Adrenal gland (tissue), 9 donors: ENCODE measurements at regions not wholly inside any gene's neighbourhood (a gene's known extent, or its start where the extent isn't known, plus 50 kb on each side); places are given as distances from the start of the nearest gene placed in this dataset.
A peak's percentile ranks its signal among the peaks of the same experiment; 100 is the strongest.

Source experiments
- DNase-seq, 7 donors: peaks; one replicate each; pipeline ENCODE4 v3.0.0-alpha.2; 2019 to 2020
- H3K27ac ChIP-seq, 5 donors: fragments of 200-600 bp; sonication (generic) in 4 of 5; 1 replicate in 3 of 5; 2 replicates in 2 of 5; pipeline versions ENCODE4 v1.5.1 to v1.8.0; 2016 to 2020; ENCODE audit warnings: mild to moderate bottlenecking in 1 of 5
- H3K27me3 ChIP-seq: fragments of 200-600 bp; 2 replicates; pipeline ENCODE4 v1.8.0; 2021
- H3K36me3 ChIP-seq, 2 donors: fragments of 200-600 bp; replicated peaks in 1 of 2; 1 replicate in 1 of 2; 2 replicates in 1 of 2; pipeline versions ENCODE4 v1.5.1 to v1.8.0; 2018 to 2022
- H3K4me1 ChIP-seq, 2 donors: fragments of 200-600 bp; replicated peaks in 1 of 2; 1 replicate in 1 of 2; 2 replicates in 1 of 2; pipeline versions ENCODE4 v1.5.1 to v1.8.0; 2018 to 2021
- H3K4me3 ChIP-seq, 4 donors: fragments of 200-600 bp; sonication (generic) in 3 of 4; one replicate each; pipeline ENCODE4 v1.5.1; 2016 to 2018
- H3K9me3 ChIP-seq, 3 donors: fragments of 200-600 bp; sonication (generic) in 1 of 3; replicated peaks in 1 of 3; 1 replicate in 2 of 3; 2 replicates in 1 of 3; pipeline versions ENCODE4 v1.5.1 to v1.8.0; 2016 to 2021
- CTCF ChIP-seq, 6 experiments: fragments of 450-650 bp in 4 of 6; fragments of 200-600 bp in 2 of 6; sonication (generic) in 1 of 6; IDR thresholded peaks; 1 replicate in 5 of 6; 2 replicates in 1 of 6; pipeline versions ENCODE4 v1.5.1 to v1.8.0; 2016 to 2021; ENCODE audit warnings: antibody characterized with exemption in 6 of 6, mild to moderate bottlenecking in 2 of 6, moderate library complexity in 1 of 6
- POLR2A ChIP-seq, 2 donors: fragments of 450-650 bp; IDR thresholded peaks; one replicate each; pipeline ENCODE4 v1.6.1; 2017; ENCODE audit warnings: antibody characterized with exemption in 2 of 2, mild to moderate bottlenecking in 2 of 2, moderate library complexity in 1 of 2
- WGBS, 4 donors: extraction: QIAGEN DNeasy Blood & Tissue Kit in 2 of 4; methylation state at CpG; one replicate each; pipeline versions ENCODE4 v1.1.5 to v1.1.7; 2013 to 2017; 5-methylcytosine and 5-hydroxymethylcytosine counted together
- intact Hi-C, 2 donors: fragments of 100-400 bp; cut with DNase I; formaldehyde crosslinking; loops; one replicate each; pipeline versions ENCODE4 v1.14.1 to v1.15.0; 2022 to 2023
- donor health status: healthy with polysubstance abuse.
- donor health status: Bipolar disorder and iron deficiency.
- donor health status: DM: yes; HTN: yes; CAD: no.
- donor health status: DM: no; HTN: no; CAD: no.
- donor health status: DM: no; HTN: no; CAD: no.

GRCh38 chr13:59488436-59488835 lies 675.3 kb downstream of the DIAPH3 start:
- Histone ChIP-seq H3K9me3 (no peaks in the 10 kb centered on the region), H3K4me1 (no peaks in the 10 kb centered on the region), H3K36me3 (no peaks in the 10 kb centered on the region), H3K27me3 (no peaks in the 10 kb centered on the region), H3K4me3 (no peak overlapping the region), H3K27ac (no peak overlapping the region)
- intact Hi-C loops, result no loop called here
- no peak for DNase-seq
- WGBS, 4 donors, result 80 to 85% (median 84%) methylated on average over 2 of the region's 2 CpGs
- TF ChIP-seq POLR2A (IDR thresholded peaks at IDR 0.05), result no peak
- TF ChIP-seq CTCF (IDR thresholded peaks at IDR 0.05), result no peak

- Histone ChIP-seq H3K27me3 (no peaks in the 10 kb centered on the region), H3K27ac (no peak overlapping the region), H3K36me3 (no peaks in the 10 kb centered on the region), H3K4me1 (peaks cover 0 to 6% of the 10 kb centered on the region in 2 donors), H3K9me3 (no peaks in the 10 kb centered on the region), H3K4me3 (no peak overlapping the region)
- 83 to 95% (median 90%) methylated on average over 1 of the region's 1 CpG for WGBS, 4 donors
- intact Hi-C loops, result no loop called here
- DNase-seq, result no peak
- TF ChIP-seq CTCF (IDR thresholded peaks at IDR 0.05) (no peak), POLR2A (IDR thresholded peaks at IDR 0.05) (no peak)
Measured at GRCh38 chr13:59490651-59491050, 673.1 kb downstream of the DIAPH3 start.

GRCh38 chr13:59492030-59492636 lies 671.6 kb downstream of the DIAPH3 start:
- no peak overlapping the region for H3K27ac ChIP-seq
- peak in 2 of 7 donors; percentile 10 to 14 for DNase-seq
- H3K27me3 ChIP-seq, result no peaks in the 10 kb centered on the region
- no peak overlapping the region for H3K4me3 ChIP-seq
- TF ChIP-seq CTCF (IDR thresholded peaks at IDR 0.05) (no peak), POLR2A (IDR thresholded peaks at IDR 0.05) (no peak)
- 64 to 75% (median 72%) methylated on average over 2 of the region's 2 CpGs for WGBS, 4 donors
- intact Hi-C loops, result no loop called here
- H3K9me3 ChIP-seq, result no peaks in the 10 kb centered on the region
- H3K36me3 ChIP-seq, result no peaks in the 10 kb centered on the region
- H3K4me1 ChIP-seq, result peaks cover 0 to 6% of the 10 kb centered on the region in 2 donors

GRCh38 chr13:59493436-59493965 lies 670.2 kb downstream of the DIAPH3 start:
- intact Hi-C loops, result no loop called here
- TF ChIP-seq CTCF (IDR thresholded peaks at IDR 0.05) (no peak), POLR2A (IDR thresholded peaks at IDR 0.05) (no peak)
- Histone ChIP-seq H3K4me1 (peaks cover 0 to 6% of the 10 kb centered on the region in 2 donors), H3K27ac (peak overlapping the region in 1 of 5 donors; percentile 25), H3K4me3 (no peak overlapping the region), H3K9me3 (no peaks in the 10 kb centered on the region), H3K36me3 (no peaks in the 10 kb centered on the region), H3K27me3 (no peaks in the 10 kb centered on the region)
- WGBS, 4 donors, result 89 to 100% (median 94%) methylated on average over 1 of the region's 1 CpG
- DNase-seq, result no peak
